GF-D8 (cell line): ENCODE measurements at regions not wholly inside any gene's neighbourhood (a gene's known extent, or its start where the extent isn't known, plus 50 kb on each side); places are given as distances from the start of the nearest gene placed in this dataset.

ENCODE experiments used
- DNase-seq: peaks from one replicate; lab custom pipeline; 2025; lab: John Stamatoyannopoulos, UW

DNA sequence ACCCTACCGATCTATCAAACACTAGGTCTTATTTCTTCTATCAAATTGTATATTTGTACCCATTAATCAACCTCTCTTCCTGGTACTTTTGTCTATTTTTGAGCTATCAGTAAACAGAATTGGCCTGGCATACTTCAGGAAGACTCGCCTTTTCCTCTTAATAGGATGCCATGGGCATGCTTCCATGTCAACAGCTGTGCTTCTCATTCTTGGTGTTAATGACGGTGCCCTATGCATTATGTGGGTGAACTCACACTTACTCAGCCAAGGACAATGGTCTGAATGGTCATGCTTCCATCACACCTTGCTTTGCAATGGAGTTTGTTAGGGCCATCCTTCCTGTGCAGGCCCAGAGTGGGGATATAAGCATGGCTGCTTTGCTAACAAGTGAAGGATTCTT lies 521.8 kb downstream of the MIAT start:
- DNase-seq: no peak

GRCh38 chr22:27181537-27181936 lies 524.1 kb downstream of the MIAT start:
- no peak for DNase-seq

DNA sequence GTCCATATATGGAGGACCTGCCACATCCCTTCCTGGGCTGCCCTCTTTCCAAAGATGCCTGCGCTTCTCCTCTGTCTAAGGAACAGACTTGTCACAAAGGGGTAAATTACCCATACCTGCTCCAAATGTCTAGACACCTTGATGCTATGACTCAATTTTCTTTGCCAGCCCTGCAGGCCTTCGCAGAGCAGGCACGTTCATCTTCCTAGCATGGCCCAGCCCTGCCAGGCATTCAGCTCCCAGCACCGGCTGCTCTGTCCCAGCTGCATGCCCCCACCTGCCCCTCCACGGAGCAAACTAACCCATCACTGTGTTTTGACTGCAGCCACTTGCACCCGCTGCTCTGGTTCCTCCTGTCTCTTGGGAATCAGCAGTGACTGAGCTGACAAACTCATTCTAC lies 526.1 kb downstream of the MIAT start:
- DNase-seq: no peak

DNA sequence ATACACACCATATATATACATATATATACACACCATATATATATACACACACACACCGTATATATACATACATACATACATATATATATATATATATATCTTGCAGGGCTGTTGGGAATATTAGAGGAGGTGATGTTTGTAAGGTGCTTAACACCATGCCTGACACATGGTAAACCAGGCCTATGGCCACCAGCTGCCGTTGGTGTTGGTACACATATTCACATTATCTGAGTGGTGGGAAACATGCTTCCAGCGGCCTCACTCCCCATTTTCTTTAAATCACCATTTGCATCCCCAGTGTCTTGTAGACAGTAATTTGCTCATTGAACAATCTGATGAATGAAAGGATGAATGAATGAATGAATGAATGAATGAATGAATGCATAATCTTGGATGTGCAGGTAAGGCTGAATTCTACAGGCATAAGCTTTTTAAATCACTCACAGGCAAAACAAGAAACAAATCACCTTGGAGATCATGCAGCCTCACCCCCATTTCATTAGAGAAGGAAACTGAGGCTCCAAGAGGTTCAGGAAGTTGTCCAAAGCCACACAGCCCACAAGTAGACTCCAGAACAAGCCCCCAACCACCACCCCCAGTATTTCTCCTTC lies 527.8 kb downstream of the MIAT start:
- no peak for DNase-seq

DNA sequence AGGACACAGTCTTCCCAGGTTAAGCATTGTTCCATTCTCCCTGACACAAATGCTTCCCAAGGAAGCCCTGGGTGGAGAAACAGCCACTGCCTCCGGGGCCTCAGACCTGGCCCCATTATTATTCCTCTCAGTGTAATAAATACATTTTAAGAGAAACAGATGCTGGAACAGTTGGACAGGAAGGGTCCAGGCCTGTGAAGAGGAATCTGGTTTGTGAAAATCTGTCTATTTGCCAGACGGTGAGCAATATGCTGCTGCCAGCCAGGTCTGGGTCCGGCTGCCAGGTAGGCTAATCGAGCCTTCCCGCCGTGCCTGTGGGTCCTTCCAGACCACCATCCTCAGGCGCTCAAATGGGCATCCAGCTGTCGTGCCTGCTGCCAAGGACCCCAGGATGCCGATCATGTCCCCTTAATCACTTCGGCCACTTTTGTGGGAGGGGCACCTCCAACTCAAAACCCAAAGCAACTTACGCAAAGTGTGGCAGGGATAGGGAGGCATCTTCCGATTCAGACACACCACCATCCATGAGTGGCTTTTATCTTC lies 528.4 kb downstream of the MIAT start:
- DNase-seq: no peak

- no peak for DNase-seq
Observed at GRCh38 chr22:27186643-27187042, 529.3 kb downstream of the MIAT start.

GRCh38 chr22:27192135-27192829 lies 534.9 kb downstream of the MIAT start:
- no peak for DNase-seq

- no peak for DNase-seq
Observed at GRCh38 chr22:27193215-27193614, 535.8 kb downstream of the MIAT start.

GRCh38 chr22:27193636-27194035 lies 536.2 kb downstream of the MIAT start:
- DNase-seq: no peak

GRCh38 chr22:27194096-27194748 lies 536.8 kb downstream of the MIAT start:
- DNase-seq: no peak

GRCh38 chr22:27195094-27195493 lies 537.7 kb downstream of the MIAT start:
- DNase-seq: no peak

DNA sequence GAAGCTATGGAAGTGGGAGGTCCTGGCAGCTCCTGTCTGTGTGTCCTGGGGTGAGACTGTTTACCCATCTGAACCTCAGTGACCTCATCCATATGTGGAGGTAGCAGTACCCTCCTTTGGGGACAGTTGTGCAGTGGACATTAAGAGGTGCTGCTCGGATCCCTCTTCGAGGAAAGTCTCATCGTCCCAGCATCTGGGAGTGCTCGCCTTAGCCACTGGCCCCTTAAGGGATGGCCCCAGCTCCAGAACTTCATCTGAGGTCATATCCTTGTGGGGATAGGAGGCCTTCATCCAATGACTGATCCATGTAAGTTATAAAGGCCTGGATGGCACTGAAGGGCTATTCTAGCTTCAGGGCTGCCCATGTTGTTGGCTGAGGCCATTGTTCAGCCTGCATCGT lies 538.1 kb downstream of the MIAT start:
- DNase-seq: no peak

DNA sequence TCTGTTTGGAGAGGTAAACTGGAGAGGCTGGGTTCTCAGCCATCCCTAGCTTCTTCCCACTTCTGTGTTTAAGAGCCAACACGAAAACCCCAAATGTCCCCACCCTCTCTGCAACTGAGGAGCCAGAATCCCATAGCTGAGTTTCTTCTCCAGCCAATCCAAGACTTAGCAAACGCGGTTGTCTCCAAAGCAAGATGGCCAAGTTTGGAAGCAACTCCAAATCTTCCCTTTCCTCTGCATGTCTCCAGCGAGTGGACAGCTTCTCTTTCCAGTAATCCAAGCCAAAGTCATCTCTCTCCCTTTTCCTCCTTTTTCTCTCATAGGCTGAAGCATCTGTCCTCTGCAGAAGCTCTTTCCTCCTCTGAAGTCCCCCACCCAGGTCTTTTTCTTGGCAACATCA lies 539.2 kb downstream of the MIAT start:
- DNase-seq: no peak

DNA sequence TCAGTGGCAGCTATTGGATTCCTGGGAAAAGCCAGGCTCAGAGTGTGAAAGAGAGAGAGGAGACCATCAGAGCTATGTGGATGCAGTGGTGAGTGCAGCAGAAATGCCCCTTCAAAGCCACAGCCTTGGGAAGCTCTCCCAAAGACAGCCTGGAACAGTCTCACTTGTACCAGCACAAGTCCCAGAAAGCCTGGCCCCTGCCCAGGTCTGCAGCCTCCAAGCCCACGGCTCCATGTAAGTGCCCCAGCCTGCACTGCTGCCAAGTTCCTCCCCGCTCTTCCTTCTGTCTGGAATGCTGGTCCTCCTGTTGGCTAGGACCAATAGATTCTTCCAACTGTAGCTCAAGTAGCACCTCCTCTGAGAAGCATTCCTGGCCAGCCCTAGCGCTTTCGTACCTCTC lies 539.7 kb downstream of the MIAT start:
- no peak for DNase-seq

- DNase-seq: no peak
Observed at GRCh38 chr22:27197618-27198017, 540.2 kb downstream of the MIAT start.

- no peak for DNase-seq
Observed at GRCh38 chr22:27198518-27199035, 541.2 kb downstream of the MIAT start.

- DNase-seq: no peak
Observed at GRCh38 chr22:27199354-27199753, 542.0 kb downstream of the MIAT start.

DNA sequence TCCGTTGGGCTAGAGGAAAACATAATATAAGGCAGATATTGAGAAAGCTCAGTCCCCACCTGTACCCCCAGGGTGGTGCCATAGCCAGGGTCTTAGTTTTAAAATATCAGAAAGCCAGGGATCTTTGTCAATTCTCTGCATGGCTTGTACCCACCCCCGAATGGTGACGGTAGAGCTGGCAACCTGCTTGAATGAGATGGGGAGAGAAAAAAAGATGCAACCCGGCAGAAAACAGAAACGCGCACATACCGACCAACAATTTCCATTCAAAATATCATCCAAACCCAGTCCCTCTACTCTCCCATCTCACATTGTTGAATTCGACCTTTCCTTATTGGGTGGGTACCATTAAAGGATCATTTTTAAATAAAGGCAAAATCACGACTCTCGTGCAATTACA lies 543.9 kb downstream of the MIAT start:
- no peak for DNase-seq

GRCh38 chr22:27201741-27202140 lies 544.4 kb downstream of the MIAT start:
- DNase-seq: no peak

DNA sequence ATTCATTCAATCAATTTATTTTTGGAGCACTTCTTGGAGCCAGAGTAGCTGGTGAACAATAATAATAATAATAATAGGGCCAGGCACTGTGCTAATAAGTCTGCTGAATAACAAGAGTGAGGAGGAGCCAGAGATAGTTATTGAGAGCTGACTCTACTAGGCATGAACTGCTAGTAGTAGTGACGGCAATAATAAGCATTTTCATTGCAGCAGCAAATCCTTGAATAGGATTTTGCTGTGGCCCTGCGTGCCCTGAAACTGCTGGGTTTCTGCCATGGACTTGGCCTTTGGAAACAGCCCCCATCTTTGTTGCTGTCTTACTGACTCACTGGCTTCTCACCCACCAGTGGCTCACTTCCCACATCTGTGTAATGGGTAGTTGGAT lies 545.9 kb downstream of the MIAT start:
- no peak for DNase-seq

DNA sequence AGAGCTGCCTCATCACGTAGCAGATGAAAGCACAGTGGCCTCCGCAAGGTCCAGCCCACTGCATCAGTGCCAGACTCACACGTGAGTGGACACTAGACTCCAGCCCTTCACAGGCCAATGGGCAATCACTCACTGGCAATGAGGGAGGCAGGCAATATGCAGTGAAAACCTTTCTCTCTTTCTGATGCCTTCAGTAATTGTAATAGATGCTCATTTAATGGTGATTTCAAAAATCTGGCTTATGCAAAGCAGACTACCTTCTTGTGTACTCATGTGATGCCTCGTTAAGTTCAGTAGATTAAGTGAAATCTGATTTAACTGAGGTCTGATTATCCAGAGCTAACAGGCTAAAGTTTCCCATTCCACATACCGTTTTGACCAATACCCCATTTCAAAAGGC lies 546.9 kb downstream of the MIAT start:
- no peak for DNase-seq

DNA sequence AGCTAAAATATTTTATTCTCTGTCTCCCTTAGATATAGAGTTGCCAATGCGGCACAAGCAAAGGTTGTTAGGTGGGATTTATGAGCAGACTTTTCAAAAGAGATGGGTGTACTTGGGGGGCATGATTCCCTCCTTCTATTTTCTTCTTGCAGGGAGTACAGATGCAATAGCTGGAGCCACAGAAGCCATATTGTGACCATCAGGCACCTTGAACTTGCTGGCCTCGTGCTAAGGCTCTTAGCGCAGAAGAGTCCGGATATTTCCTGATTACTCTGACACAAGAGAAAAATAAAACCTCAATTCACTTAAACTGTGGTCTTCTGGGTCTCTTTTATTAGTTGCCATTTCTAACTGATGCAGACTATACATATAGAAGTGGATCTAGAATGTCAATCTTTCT lies 547.4 kb downstream of the MIAT start:
- DNase-seq: no peak
